HG03064 (cell line): ENCODE measurements at regions not wholly inside any gene's neighbourhood (a gene's known extent, or its start where the extent isn't known, plus 50 kb on each side); places are given as distances from the start of the nearest gene placed in this dataset.

Experiments used
- ATAC-seq: cut with Tn5 transposase; IDR thresholded peaks from one replicate; pipeline ENCODE4 v1.9.1; 2021; ENCODE audit warnings: low read depth; ENCODE audit not compliant: unreplicated experiment

- ATAC-seq: no peak
Observed at GRCh38 chr6:40803897-40804702, 216.9 kb upstream of the LRFN2 start.

GRCh38 chr6:40802481-40802880 lies 215.3 kb upstream of the LRFN2 start:
- ATAC-seq: no peak

GRCh38 chr6:40799296-40800140 lies 212.4 kb upstream of the LRFN2 start:
- ATAC-seq: no peak

DNA sequence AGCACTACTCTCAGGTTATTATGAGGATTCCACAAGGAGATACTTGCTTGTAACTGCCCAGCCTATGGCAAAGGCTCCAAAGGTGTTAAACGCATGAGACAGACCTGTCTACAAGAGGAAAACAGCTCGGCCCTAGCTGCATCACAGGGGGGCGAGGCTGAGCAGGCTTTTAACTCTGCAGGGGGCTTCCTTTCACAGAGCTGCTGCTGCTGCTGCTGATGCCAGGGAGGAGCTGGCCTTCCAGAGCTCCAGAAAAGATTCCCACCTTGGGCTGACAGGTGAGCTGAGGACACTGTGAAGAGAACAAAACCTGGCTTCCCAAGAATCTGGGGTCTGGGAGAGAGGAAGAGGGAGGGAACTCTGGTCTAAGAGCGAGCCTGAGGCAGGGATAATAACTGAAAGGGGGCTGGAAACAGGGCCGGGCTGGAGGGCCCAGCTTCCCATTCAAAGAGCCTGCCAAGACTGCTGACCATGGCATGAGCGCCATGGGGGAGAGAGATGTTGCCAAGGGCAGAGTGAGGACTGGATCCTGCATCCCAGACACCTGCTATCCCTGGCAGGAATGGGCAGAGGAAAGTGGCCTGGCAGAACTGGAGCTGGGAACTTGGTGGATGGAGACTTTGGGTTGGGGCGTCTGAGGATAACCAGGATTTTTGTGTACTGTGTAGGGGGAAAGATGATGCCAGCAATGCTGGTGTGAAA lies 211.1 kb upstream of the LRFN2 start:
- no peak for ATAC-seq

GRCh38 chr6:40796260-40797221 lies 209.4 kb upstream of the LRFN2 start:
- ATAC-seq: no peak

- ATAC-seq: no peak
Observed at GRCh38 chr6:40794586-40794985, 207.4 kb upstream of the LRFN2 start.

- ATAC-seq: no peak
Observed at GRCh38 chr6:40792183-40792582, 205.0 kb upstream of the LRFN2 start.

GRCh38 chr6:40791004-40791403 lies 203.8 kb upstream of the LRFN2 start:
- ATAC-seq: no peak

DNA sequence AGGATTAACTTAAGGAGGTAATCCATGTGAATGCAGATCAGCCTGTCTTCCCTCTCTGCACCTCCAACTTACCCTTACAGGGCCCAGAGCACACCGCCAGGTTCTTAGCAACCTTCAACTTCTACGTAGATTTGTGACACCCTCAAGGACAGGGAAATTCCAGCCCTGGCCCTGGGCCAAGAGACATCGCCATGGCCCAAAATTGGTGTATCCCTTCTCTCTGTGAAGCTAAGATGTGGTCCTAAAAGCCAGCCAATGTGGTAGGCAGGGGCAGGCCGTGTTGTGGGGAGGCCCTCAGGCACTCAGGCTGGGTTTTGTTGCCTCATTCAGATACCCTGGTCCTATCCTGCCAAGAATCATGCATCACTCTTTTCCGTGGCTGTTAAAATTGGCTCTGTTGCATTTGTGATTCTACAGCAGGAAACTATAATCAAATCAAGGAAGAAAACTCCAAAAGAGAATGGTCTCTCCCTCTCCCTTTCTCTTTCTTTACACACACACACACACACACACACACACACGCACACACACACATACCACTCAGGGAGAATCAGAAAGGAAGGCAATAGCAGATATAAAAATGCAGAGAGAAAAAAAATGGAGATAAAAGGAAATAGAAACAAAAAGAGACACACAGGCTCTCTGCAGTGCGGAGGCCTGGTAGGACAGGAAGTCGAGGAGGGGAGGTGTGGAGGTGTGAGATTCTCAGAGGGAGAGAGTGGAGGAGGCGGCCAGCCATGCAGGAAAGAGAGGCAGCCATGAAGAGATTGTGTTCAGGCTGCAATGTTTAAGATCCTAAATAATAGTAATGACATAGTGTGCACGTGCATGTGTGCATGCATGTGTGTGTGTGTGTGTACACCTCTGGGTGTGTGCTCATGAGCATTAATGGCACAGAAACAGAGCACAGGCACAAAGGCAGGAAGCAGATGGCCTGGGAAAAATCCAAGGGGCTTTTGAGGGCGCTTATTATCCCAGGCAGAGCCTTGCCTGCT lies 201.8 kb upstream of the LRFN2 start:
- no peak for ATAC-seq

GRCh38 chr6:40782355-40782754 lies 195.2 kb upstream of the LRFN2 start:
- ATAC-seq: no peak

DNA sequence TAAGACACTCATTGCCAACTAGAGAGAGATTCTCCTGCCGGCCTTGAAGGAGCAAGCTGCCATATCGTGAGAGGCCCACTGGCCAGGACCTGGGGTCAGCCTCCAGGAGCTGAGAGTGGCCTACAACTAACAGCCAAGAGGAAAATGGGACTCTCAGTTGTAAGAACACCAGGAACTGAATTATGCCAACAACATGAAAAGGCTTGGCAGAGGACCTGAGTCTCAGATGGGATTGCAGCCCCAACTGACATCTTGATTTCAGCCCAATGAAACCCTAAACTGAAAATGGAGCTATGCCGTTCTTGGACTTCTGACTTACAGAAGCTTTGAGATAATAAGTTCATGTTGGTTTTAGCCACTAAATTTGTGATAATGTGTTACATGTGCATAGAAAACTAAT lies 193.5 kb upstream of the LRFN2 start:
- ATAC-seq: no peak

GRCh38 chr6:40779409-40779808 lies 192.2 kb upstream of the LRFN2 start:
- ATAC-seq: no peak

DNA sequence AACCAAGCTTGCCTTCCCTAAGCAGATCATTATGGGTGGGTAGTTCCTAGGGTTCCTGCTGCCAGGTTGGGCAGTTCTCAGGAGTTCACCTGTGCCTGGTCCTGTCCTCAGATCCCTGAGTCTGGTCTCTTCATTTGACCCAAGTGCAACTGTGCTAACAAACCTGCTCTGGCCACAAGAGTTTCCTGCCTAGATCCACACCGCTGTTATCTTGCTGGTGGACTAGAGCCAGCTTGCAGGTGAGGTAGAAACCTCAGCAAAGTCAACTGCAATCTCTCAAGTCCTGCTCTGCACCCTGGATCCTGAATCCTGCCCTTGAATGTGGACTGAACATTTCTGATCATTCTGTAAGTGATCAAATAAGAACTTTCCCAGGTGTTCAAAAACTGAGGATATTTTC lies 191.8 kb upstream of the LRFN2 start:
- ATAC-seq: no peak

DNA sequence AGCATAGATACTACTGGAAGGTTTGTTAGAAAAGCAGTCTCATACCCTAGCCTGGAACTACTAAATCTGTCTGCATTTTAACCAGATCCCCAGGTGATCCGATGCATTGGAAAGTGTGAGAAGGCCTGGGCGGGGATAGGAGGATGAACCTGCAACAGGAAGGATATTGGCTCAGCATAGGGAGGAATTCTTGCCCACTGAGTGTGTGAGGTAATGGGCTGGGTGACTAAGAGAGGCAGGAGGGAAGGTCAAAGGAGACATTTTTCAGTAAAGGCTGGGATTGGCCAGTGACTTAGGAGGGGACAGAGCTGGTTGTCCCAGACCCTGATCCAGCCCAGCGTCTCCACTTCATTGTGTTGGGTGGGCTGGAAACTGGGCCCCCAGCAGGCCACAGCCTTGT lies 191.0 kb upstream of the LRFN2 start:
- ATAC-seq: no peak

DNA sequence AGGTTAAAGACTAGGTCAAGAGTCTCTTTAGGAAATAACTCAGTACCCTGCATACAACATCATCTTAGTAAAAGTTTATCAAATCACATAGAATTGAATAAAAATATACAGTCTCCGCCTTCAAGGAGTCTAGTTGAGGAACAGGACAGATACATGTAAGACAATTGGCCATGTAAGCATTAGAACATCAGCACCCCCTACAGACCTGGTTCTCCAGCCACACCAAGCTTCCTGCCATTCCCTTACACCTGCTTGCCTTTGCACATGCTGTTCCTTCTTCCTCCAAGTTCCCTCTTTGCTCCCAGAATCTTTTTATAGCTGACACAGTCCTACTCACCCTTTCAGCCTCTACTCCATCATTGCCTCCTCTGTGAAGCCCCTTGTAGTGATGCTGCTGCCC lies 187.8 kb upstream of the LRFN2 start:
- no peak for ATAC-seq

DNA sequence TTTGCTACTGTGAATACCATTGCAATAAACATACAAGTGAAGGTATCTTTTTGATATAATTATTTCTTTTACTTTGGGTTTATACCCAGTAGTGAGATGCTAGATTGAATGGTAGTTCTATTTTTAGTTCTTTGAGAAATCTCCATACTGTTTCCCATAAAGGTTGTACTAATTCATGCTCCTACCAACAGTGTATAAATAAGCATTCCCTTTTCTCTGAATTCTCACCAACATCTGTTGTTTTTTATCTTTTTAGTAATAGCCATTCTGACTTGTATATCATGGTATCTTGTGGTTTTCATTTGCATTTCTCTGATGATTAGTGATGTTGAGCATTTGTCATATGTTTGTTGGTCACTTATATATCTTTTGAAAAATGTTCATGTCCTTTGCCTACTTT lies 183.6 kb upstream of the LRFN2 start:
- no peak for ATAC-seq

GRCh38 chr6:40764726-40765125 lies 177.6 kb upstream of the LRFN2 start:
- ATAC-seq: no peak

DNA sequence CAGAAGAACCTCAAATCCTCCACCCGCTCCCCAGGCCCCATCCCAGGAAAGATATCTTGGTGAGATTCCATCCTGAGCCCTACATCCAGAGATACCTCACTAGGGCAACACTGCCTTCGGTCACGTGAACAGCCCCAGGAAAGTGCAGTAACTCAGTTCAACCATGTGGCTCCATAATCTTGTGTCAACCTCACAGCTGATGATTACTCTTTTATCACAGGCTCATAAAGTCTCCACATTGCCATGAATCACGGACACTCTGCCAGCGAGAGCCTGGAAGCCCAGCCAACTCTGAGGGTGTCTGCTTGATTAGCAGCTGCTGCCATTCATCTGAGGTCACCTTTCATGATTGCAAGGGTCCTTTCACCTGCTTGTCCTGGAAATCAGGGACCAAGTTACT lies 175.8 kb upstream of the LRFN2 start:
- no peak for ATAC-seq

GRCh38 chr6:40760887-40761286 lies 173.7 kb upstream of the LRFN2 start:
- no peak for ATAC-seq
